ENCODE measurements at regions not wholly inside any gene's neighbourhood (a gene's known extent, or its start where the extent isn't known, plus 50 kb on each side); places are given as distances from the start of the nearest gene placed in this dataset.

DNA sequence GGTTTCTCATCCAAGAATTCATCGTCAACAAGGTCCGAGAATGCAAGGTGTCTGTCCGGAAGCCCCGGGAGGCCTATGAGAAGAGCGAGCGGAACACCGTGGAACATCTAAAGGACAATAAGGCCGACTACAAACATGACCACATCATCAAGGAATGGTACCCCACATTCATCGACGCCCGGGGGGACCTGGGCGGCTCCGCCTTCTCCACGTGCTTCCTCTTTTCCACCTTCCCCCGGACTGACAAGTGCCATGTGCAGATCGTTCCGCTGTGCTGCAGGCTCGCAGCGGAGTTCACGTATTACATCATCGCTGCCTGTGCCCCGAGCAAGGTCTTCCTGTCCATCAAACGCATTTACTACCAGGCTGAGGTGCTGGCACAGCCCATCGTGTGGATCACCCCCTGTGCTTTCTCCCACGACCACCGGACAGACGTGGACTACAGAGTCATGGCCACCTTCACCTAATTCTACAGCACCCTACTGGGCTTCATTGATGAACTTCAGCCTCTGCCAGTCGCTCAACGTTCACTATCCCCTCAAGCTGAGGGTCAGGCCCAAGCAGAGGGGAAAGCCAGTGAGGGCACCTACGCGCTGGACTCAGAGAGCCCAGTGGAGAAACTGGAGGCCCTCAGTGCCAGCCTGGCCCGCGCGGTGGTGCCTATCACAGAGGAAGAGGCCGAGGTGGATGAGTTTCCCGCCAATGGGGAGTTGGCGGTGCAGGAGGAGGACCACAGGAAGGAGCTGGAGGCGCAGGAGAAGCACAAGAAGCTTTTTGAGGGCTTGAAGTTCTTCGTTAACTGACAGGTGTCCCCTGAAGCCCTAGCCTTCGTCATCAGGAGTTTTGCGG, 125.9 kb upstream of the PABPC4L start:
- DNase-seq (ENCODE audit: low spot score): no peak

DNA sequence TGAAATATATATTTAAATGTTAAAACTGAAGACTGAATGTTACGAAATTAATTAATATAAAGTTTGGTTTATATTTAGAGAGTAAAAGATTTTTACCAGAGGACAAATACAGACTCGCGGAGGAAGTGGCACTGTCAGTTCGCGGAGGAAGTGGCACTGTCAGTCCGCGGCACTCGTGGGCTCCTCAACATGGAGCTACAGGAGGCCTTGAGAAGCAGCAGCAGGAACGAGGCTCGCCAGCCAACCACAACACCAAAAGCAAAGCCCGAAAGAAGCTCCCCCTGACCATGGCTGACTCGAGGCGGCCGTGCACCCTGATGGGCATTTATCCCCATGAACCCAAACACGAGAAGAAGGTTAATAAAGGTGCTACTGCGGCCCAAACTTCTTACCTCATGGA, 125.3 kb upstream of the PABPC4L start:
- Histone ChIP-seq H3K4me2 (no peak overlapping the region), H3K27me3 (no peaks in the 10 kb centered on the region), H3K9me2 (replicated peaks; ENCODE audit: insufficient read depth) (no peaks in the 10 kb centered on the region), H3K36me3 (replicated peaks; ENCODE audit: insufficient read depth, low read depth) (no peaks in the 10 kb centered on the region), H3K9me3 (ENCODE audit: low read depth) (no peaks in the 10 kb centered on the region), H4K20me1 (ENCODE audit: insufficient read depth, poor library complexity, severe bottlenecking) (no peaks in the 10 kb centered on the region), H3K79me2 (no peaks in the 10 kb centered on the region), H3K4me1 (ENCODE audit: insufficient read depth) (peaks cover 7% of the 10 kb centered on the region), H3K27ac (no peak overlapping the region), H2AFZ (no peak overlapping the region), H3K4me3 (no peak overlapping the region)
- 96% methylated on average over 16 of the region's 16 CpGs for WGBS (ENCODE audit: low lambda C conversion rate, missing lambda C conversion rate)
- no peak for DNase-seq (ENCODE audit: low spot score)
- TF ChIP-seq, protein P1, sequence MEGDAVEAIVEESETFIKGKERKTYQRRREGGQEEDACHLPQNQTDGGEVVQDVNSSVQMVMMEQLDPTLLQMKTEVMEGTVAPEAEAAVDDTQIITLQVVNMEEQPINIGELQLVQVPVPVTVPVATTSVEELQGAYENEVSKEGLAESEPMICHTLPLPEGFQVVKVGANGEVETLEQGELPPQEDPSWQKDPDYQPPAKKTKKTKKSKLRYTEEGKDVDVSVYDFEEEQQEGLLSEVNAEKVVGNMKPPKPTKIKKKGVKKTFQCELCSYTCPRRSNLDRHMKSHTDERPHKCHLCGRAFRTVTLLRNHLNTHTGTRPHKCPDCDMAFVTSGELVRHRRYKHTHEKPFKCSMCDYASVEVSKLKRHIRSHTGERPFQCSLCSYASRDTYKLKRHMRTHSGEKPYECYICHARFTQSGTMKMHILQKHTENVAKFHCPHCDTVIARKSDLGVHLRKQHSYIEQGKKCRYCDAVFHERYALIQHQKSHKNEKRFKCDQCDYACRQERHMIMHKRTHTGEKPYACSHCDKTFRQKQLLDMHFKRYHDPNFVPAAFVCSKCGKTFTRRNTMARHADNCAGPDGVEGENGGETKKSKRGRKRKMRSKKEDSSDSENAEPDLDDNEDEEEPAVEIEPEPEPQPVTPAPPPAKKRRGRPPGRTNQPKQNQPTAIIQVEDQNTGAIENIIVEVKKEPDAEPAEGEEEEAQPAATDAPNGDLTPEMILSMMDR (IDR thresholded peaks at IDR 0.05; ENCODE audit: poor library complexity): no peak
- TF ChIP-seq EZH2 (IDR thresholded peaks at IDR 0.05; ENCODE audit: borderline replicate concordance) (no peak), EZH2phosphoT487 (IDR thresholded peaks at IDR 0.05; ENCODE audit: low read depth, severe bottlenecking, unreplicated experiment) (no peak)

More for the DNA sequence above, 125.9 kb upstream of the PABPC4L start:
- no peaks in the 10 kb centered on the region for H3K79me2 ChIP-seq
- no peak overlapping the region for H3K4me2 ChIP-seq
- TF ChIP-seq EZH2phosphoT487 (IDR thresholded peaks at IDR 0.05; ENCODE audit: low read depth, severe bottlenecking, unreplicated experiment): no peak
- TF ChIP-seq EZH2 (IDR thresholded peaks at IDR 0.05; ENCODE audit: borderline replicate concordance): no peak
- TF ChIP-seq, protein P1 (IDR thresholded peaks at IDR 0.05; ENCODE audit: poor library complexity): no peak
- WGBS (ENCODE audit: low lambda C conversion rate, missing lambda C conversion rate): 96% methylated on average over 40 of the region's 41 CpGs
- no peaks in the 10 kb centered on the region for H3K27me3 ChIP-seq
- no peak overlapping the region for H3K4me3 ChIP-seq
- H3K27ac ChIP-seq: no peak overlapping the region
- H3K36me3 ChIP-seq (replicated peaks; ENCODE audit: insufficient read depth, low read depth): no peaks in the 10 kb centered on the region
- H3K9me2 ChIP-seq (replicated peaks; ENCODE audit: insufficient read depth): no peaks in the 10 kb centered on the region
- no peaks in the 10 kb centered on the region for H4K20me1 ChIP-seq (ENCODE audit: insufficient read depth, poor library complexity, severe bottlenecking)
- no peak overlapping the region for H2AFZ ChIP-seq
- H3K9me3 ChIP-seq (ENCODE audit: low read depth): no peaks in the 10 kb centered on the region
- peaks cover 7% of the 10 kb centered on the region for H3K4me1 ChIP-seq (ENCODE audit: insufficient read depth)

DNA sequence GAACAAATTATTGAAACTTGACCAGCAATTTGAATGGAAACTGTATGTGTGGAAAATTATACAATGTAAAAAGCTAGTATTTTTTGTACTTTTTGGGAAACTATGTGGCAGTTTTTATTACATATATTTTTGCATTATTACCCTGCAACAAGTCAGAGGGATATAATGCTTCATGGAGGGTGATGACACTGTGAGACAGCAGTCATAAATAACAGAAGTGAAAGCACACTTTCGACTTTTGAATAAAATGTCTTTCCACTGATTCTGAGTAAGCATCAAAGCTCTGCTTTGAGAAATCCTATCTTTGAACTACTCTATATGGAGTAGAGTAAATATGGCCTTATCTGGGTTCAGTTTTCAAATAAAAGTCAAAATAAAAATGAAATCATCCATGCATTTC, 122.6 kb upstream of the PABPC4L start:
- peak overlapping the region; percentile 24 for H2AFZ ChIP-seq
- H3K4me3 ChIP-seq: no peak overlapping the region
- H3K4me1 ChIP-seq (ENCODE audit: insufficient read depth): no peaks in the 10 kb centered on the region
- no peaks in the 10 kb centered on the region for H3K9me3 ChIP-seq (ENCODE audit: low read depth)
- H3K79me2 ChIP-seq: no peaks in the 10 kb centered on the region
- H3K27ac ChIP-seq: no peak overlapping the region
- no peak for DNase-seq (ENCODE audit: low spot score)
- WGBS (ENCODE audit: low lambda C conversion rate, missing lambda C conversion rate): 60% methylated on average over 1 of the region's 1 CpG
- H3K9me2 ChIP-seq (replicated peaks; ENCODE audit: insufficient read depth): no peaks in the 10 kb centered on the region
- H4K20me1 ChIP-seq (ENCODE audit: insufficient read depth, poor library complexity, severe bottlenecking): no peaks in the 10 kb centered on the region
- no peak for TF ChIP-seq EZH2phosphoT487 (IDR thresholded peaks at IDR 0.05; ENCODE audit: low read depth, severe bottlenecking, unreplicated experiment)
- no peak for TF ChIP-seq EZH2 (IDR thresholded peaks at IDR 0.05; ENCODE audit: borderline replicate concordance)
- TF ChIP-seq, protein P1 (IDR thresholded peaks at IDR 0.05; ENCODE audit: poor library complexity): no peak
- no peak overlapping the region for H3K4me2 ChIP-seq
- H3K27me3 ChIP-seq: no peaks in the 10 kb centered on the region
- H3K36me3 ChIP-seq (replicated peaks; ENCODE audit: insufficient read depth, low read depth): no peaks in the 10 kb centered on the region
